Left renal cortex interstitium (tissue), 4 donors: ENCODE measurements at regions not wholly inside any gene's neighbourhood (a gene's known extent, or its start where the extent isn't known, plus 50 kb on each side); places are given as distances from the start of the nearest gene placed in this dataset.

Experiments
- DNase-seq, 4 donors: peaks; one replicate each; pipeline ENCODE4 v3.0.0-alpha.2; 2013; ENCODE audit warnings: low read depth in 4 of 4, low spot score in 2 of 4, missing footprints in 1 of 4

GRCh38 chr2:239883326-239884050, 141.7 kb downstream of the NDUFA10 start:
- no peak for DNase-seq

GRCh38 chr2:239882781-239883180, 142.4 kb downstream of the NDUFA10 start:
- DNase-seq, result no peak

GRCh38 chr2:239882331-239882732, 142.8 kb downstream of the NDUFA10 start:
- DNase-seq, result peak in 1 of 4 donors; percentile 49

- no peak for DNase-seq
These were observed 143.4 kb downstream of the NDUFA10 start for GRCh38 chr2:239881561-239882320.

- no peak for DNase-seq
These were observed 144.1 kb downstream of the NDUFA10 start for GRCh38 chr2:239881031-239881471.

- DNase-seq, result no peak
These were observed 144.7 kb downstream of the NDUFA10 start for GRCh38 chr2:239880396-239880795.

GRCh38 chr2:239879423-239880084, 145.6 kb downstream of the NDUFA10 start:
- no peak for DNase-seq

GRCh38 chr2:239878686-239879085, 146.5 kb downstream of the NDUFA10 start:
- no peak for DNase-seq

GRCh38 chr2:239876948-239877289, 148.2 kb downstream of the NDUFA10 start:
- no peak for DNase-seq

- no peak for DNase-seq
These were observed 148.7 kb downstream of the NDUFA10 start for GRCh38 chr2:239876271-239876947.

- no peak for DNase-seq
These were observed 150.3 kb downstream of the NDUFA10 start for GRCh38 chr2:239874636-239875356.

GRCh38 chr2:239873656-239874635, 151.2 kb downstream of the NDUFA10 start:
- no peak for DNase-seq

- DNase-seq, result no peak
These were observed 153.4 kb downstream of the NDUFA10 start for GRCh38 chr2:239871481-239872435.

GRCh38 chr2:239870863-239871262, 154.3 kb downstream of the NDUFA10 start:
- no peak for DNase-seq

- no peak for DNase-seq
These were observed 154.9 kb downstream of the NDUFA10 start for GRCh38 chr2:239870276-239870675.

GRCh38 chr2:239869272-239870155, 155.6 kb downstream of the NDUFA10 start:
- DNase-seq, result no peak

- no peak for DNase-seq
These were observed 156.5 kb downstream of the NDUFA10 start for GRCh38 chr2:239868556-239869181.
